ENCODE measurements at regions not wholly inside any gene's neighbourhood (a gene's known extent, or its start where the extent isn't known, plus 50 kb on each side); places are given as distances from the start of the nearest gene placed in this dataset.

- Histone ChIP-seq H3K36me3 (no peaks in the 10 kb centered on the region), H3K27ac (no peak overlapping the region), H3K4me3 (no peak overlapping the region), H3K9me3 (no peaks in the 10 kb centered on the region), H3K27me3 (no peaks in the 10 kb centered on the region), H3K4me1 (no peaks in the 10 kb centered on the region)
- 68 to 73% methylated on average over 6 of the region's 6 CpGs for WGBS, 2 donors
- no peak for DNase-seq
- intact Hi-C loops (cut with DNase I) = no loop called here
- TF ChIP-seq POLR2A (IDR thresholded peaks at IDR 0.05) (no peak), POLR2AphosphoS5 (IDR thresholded peaks at IDR 0.05) (no peak), EP300 (IDR thresholded peaks at IDR 0.05) (no peak)
- TF ChIP-seq, protein P1, sequence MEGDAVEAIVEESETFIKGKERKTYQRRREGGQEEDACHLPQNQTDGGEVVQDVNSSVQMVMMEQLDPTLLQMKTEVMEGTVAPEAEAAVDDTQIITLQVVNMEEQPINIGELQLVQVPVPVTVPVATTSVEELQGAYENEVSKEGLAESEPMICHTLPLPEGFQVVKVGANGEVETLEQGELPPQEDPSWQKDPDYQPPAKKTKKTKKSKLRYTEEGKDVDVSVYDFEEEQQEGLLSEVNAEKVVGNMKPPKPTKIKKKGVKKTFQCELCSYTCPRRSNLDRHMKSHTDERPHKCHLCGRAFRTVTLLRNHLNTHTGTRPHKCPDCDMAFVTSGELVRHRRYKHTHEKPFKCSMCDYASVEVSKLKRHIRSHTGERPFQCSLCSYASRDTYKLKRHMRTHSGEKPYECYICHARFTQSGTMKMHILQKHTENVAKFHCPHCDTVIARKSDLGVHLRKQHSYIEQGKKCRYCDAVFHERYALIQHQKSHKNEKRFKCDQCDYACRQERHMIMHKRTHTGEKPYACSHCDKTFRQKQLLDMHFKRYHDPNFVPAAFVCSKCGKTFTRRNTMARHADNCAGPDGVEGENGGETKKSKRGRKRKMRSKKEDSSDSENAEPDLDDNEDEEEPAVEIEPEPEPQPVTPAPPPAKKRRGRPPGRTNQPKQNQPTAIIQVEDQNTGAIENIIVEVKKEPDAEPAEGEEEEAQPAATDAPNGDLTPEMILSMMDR (IDR thresholded peaks at IDR 0.05) = no peak
These were observed 147.4 kb downstream of the GALR1 start for GRCh38 chr18:77397056-77397455.

DNA sequence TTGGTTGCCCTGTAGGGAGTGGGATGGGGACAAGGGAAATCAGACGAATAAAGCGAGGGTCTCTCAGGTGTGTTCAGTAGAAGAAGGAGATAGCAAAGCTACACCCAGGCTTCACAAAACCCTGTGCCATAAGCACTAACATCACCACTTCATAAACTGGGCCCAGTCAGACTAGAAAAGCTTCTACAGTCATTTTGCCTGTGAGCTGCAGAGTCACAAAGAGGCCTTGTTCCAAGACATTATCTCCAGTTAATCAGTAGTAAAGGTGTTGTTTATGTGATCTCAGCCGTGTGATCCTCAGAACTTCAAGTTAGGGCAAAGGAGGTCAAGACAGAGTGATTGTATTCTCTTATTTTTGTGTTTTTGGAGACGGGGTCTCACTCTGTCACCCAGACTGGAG lies 148.0 kb downstream of the GALR1 start:
- WGBS, 2 donors = 14 to 50% methylated on average over 4 of the region's 4 CpGs
- Histone ChIP-seq H3K36me3 (no peaks in the 10 kb centered on the region), H3K4me1 (no peaks in the 10 kb centered on the region), H3K27me3 (no peaks in the 10 kb centered on the region), H3K9me3 (no peaks in the 10 kb centered on the region), H3K4me3 (no peak overlapping the region), H3K27ac (no peak overlapping the region)
- intact Hi-C loops (cut with DNase I) = no loop called here
- DNase-seq = no peak
- TF ChIP-seq, protein P1 (IDR thresholded peaks at IDR 0.05) = no peak
- TF ChIP-seq POLR2A (IDR thresholded peaks at IDR 0.05) = no peak
- no peak for TF ChIP-seq EP300 (IDR thresholded peaks at IDR 0.05)
- no peak for TF ChIP-seq POLR2AphosphoS5 (IDR thresholded peaks at IDR 0.05)

DNA sequence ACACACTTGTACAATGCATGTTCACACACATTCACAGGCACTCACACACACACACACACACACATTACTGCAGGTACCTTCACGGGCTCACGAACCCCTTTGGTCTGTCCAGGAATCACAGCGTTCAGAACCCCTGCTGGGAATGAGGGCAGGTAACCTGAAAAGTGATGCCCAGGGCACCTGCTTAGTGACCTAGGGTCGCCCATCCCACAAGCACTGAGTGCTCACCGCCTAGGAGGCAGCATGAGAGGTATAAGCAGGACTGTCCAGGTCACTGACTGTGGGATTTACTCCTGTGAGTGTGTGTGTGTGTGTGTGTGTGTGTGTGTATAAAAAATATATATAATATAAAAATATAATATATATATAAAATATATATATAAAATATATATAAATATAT lies 150.9 kb downstream of the GALR1 start:
- H3K27ac ChIP-seq = no peak overlapping the region
- DNase-seq = no peak
- no peaks in the 10 kb centered on the region for H3K4me1 ChIP-seq
- no peak for TF ChIP-seq EP300 (IDR thresholded peaks at IDR 0.05)
- TF ChIP-seq, protein P1 (IDR thresholded peaks at IDR 0.05) = no peak
- no peak for TF ChIP-seq POLR2A (IDR thresholded peaks at IDR 0.05)
- no peak for TF ChIP-seq POLR2AphosphoS5 (IDR thresholded peaks at IDR 0.05)
- intact Hi-C loops (cut with DNase I) = no loop called here
- no peak overlapping the region for H3K4me3 ChIP-seq
- 88 to 91% methylated on average over 5 of the region's 5 CpGs for WGBS, 2 donors
- H3K27me3 ChIP-seq = no peaks in the 10 kb centered on the region
- no peaks in the 10 kb centered on the region for H3K9me3 ChIP-seq
- H3K36me3 ChIP-seq = no peaks in the 10 kb centered on the region

DNA sequence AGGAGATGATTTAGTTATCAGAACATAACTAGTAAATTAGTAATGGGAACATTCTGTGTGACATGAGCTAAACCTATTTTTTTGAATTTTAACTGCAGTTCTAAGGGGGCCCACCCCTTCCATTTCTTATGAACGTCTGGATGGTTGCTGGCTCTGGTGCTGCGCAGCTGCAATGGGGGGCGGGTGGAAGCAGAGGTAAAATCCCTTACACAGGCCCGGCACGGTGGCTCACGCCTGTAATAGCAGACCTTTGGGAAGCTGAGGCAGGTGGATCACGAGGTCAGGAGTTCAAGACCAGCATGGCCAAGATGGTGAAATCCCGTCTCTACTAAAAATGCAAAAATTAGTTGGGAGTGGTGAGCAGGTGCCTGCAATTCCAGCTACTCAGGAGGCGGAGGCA lies 151.5 kb downstream of the GALR1 start:
- DNase-seq = no peak
- H3K4me1 ChIP-seq = no peaks in the 10 kb centered on the region
- no peak overlapping the region for H3K4me3 ChIP-seq
- H3K27ac ChIP-seq = no peak overlapping the region
- H3K27me3 ChIP-seq = no peaks in the 10 kb centered on the region
- 84 to 95% methylated on average over 9 of the region's 9 CpGs for WGBS, 2 donors
- intact Hi-C loops (cut with DNase I) = no loop called here
- no peaks in the 10 kb centered on the region for H3K36me3 ChIP-seq
- H3K9me3 ChIP-seq = no peaks in the 10 kb centered on the region
- TF ChIP-seq POLR2A (IDR thresholded peaks at IDR 0.05) (no peak), EP300 (IDR thresholded peaks at IDR 0.05) (no peak), POLR2AphosphoS5 (IDR thresholded peaks at IDR 0.05) (no peak)
- TF ChIP-seq, protein P1 (IDR thresholded peaks at IDR 0.05) = no peak

DNA sequence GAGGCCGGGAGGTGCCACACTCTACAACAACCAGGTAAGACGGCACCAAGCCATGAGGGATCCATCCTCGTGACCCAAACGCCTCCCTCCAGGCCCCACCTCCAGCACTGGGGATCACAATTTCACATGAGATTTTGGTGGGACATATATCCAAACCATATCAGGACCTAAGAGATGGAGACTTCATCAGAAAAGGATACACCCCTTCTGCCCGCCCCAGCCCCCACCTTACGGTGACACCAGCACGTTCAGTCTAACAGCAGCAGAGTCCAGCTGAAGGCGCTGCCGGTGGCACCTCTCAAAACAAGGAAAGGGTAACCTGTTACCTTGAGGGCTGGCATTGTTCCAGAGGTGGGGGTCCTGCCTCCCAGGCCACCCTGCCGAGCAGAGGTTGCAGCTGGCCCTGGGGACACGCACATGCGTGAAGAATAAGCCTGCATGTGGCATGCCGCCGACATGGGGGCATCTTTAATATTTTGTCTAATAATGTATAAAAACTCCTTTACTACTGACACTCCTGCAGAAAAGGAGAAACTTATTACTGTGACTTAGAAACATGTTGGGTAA lies 154.4 kb downstream of the GALR1 start:
- WGBS, 2 donors = 95% methylated on average over 14 of the region's 14 CpGs
- no peak overlapping the region for H3K27ac ChIP-seq
- TF ChIP-seq EP300 (IDR thresholded peaks at IDR 0.05) = no peak
- TF ChIP-seq, protein P1 (IDR thresholded peaks at IDR 0.05) = no peak
- TF ChIP-seq POLR2AphosphoS5 (IDR thresholded peaks at IDR 0.05) = no peak
- TF ChIP-seq POLR2A (IDR thresholded peaks at IDR 0.05) = no peak
- no peak overlapping the region for H3K4me3 ChIP-seq
- H3K27me3 ChIP-seq = no peaks in the 10 kb centered on the region
- no peaks in the 10 kb centered on the region for H3K4me1 ChIP-seq
- DNase-seq = no peak
- no peaks in the 10 kb centered on the region for H3K36me3 ChIP-seq
- H3K9me3 ChIP-seq = no peaks in the 10 kb centered on the region
- intact Hi-C loops (cut with DNase I) = no loop called here

Measured in sigmoid colon (tissue), 6 donors.